LoVo (cell line): ENCODE measurements at regions not wholly inside any gene's neighbourhood (a gene's known extent, or its start where the extent isn't known, plus 50 kb on each side); places are given as distances from the start of the nearest gene placed in this dataset.

Source experiments
- DNase-seq: peaks from one replicate; pipeline ENCODE4 v3.0.0-alpha.2; 2016; ENCODE audit warnings: low spot score

DNA sequence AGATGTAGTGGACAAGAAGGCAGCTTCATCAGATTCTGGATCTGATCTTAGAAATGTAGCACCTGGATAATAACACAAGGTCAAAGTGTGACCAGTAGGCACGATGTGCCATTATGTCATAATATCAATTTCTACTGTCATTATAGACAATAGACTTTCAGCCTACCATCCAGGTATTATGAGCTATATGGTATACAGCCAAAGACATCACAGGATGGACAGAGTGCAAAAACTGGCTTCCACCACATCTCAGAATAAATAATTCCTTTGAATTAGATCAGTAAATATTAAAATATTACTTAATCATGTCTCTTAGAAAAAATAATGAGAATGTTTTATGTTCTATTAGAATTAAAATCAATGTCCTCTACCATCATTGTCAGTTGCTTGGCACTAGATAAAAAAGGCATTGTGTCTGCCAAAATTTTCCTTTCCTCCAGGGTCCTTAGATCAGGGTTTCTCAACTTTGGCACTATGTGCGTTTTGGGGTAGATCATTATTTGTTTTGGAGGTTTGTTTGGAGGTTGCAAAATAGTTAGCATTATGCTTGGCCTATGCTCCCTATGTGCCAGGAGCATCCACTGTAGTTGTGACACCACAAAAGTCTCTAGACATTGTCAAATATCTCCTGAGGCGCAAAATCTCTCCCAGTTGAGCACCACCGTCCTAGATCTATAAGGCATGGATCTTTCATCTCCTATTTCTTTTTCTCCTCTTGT lies 86.7 kb upstream of the NRIP1 start:
- no peak for DNase-seq

DNA sequence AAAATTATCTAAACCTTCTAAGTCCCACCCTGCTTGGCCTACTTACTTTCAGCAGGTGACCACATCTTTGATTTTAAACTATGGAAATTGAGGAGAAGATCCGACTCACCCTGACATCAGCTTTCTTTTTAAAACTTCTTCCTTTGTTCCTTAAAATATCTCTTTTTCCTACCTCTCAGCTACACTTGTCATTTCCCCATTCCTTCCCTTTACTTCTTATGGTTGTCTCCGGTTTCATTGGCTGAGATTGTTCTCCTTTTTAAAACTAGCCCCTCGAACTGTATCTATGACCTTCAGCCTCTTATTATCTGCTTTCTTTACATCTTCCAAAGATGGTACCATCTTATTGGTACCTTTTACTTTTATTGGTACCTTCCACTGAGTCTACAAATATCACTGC lies 87.8 kb upstream of the NRIP1 start:
- no peak for DNase-seq

DNA sequence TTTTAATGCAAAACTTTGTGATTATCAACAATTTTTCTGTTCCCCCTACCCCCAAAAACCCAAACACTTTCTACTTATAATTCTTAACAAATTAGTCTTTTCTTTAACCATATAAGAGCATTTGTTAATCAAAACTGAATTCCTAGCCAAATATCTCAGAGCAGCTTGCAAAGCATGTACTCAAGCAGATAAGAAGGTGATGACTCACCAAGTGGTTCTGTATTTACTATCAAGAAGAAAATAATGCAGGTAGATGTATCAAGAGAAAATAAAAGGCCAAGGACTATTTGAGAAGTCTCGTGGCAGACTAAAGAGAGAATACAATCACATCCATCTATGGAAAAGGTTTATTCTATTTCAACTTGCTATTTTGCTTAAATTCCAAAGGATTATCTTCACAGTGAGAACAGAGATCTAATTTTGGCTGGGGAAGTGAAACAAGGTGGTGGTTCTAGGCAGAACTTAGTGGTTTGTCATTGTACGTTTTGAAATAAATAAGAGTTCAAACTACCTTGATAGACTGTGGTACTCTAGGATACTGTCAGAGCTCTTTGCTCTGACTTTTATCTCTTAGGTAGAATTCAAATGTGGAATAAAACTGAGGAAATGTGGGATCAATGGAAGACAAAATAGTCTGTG lies 94.7 kb upstream of the NRIP1 start:
- DNase-seq, result peak; percentile 7

DNA sequence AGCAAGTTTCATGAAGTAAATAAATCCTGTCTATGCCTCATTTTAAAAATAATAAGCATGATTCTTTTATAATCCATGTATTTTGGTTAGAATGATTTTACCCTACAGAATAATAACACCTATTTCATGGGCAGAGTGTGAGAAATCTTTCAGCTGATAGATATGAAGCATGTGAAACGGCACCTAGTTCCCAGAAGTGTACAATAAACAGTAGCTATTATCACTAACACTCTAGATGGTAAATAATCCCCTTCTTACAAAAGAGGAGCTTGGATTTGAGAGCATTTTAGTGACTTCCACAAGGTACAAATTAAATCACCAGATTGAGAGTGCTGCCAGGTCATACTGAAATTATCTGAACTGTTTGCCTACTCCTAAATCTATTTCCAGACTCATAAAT lies 95.3 kb upstream of the NRIP1 start:
- no peak for DNase-seq

DNA sequence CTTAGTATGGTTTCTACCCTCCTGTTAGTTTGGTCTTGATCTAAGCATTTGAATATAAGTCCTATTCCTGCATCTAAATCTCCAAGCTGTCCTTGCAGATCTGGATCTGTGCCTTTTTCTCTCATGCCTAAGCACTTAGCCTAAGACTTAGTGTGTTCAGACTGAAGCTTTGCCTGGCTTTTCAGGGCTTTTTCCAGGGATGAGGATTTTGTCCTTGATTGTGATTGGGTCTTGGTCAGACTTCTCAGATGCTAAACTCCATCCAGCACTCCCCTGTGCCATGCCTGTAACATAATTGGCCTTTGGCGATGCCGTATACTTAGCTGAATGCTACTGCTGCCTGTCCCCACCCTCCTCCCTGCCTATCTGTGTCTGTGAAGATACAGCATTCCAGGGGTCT lies 98.1 kb upstream of the NRIP1 start:
- no peak for DNase-seq

DNA sequence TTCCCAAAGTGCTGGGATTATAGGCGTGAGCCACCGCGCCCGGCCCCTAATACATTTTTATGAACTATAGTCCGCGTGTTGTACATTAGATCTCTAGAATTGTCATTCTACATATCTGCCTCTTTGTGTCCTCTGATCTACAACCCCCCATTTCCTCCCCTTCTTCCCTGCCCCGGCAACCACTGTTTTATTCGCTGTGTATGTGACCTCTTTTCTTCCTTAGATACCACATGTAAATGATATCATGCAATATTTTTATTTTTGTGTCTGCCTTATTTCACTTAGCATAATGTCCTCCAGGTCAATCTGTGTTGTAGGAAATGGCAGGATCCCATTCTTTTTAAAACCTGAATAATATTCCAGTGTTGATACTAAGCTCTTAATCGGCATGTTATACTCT lies 99.5 kb upstream of the NRIP1 start:
- DNase-seq, result no peak

DNA sequence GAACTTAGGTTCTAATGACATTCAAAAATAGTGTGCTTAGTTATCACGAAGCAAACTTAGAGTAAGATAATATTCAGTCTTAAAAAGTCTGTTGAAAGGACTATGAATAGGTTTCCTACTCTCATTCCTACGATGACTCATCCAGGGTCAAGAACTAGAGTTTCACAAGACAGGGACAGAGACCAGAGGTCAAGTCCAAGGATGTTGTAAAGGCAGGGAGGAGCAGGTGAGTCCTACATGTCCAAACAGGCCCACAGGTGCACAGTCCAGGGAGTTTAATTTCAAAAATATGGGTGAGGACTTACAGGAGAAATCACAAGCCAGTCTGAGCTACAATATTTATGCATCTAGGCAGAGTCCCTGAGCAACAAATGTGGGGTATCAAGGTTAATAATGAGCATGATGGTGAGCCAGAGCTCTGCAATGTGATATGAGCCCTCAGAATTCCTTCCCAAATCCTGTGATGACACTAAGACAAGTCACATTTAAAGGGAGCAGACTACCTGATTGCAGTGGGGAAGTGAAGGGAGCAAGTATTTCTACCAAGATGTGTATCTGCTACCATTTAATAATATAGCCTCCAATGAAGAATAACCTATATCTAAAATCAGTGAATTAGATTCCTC lies 100.0 kb upstream of the NRIP1 start:
- peak; percentile 65 for DNase-seq

DNA sequence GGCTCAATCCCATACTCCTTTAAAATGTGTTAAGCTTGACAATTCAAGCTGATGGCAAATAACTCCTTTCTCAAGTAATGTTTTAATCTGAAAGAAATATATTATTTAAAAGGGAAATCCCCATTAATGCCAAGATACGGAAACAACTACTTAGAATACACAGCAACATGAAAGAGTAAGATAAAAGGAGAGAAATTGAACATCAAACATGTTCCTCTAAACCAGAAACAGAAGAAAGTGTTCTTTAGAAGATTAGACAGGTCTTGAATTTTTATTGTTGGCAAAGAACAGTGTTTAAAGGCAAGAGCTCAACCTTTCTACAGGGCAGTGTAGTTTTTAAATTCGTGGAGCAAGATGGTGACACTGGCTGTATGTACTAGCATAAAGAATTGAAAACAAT lies 105.8 kb upstream of the NRIP1 start:
- DNase-seq, result no peak

DNA sequence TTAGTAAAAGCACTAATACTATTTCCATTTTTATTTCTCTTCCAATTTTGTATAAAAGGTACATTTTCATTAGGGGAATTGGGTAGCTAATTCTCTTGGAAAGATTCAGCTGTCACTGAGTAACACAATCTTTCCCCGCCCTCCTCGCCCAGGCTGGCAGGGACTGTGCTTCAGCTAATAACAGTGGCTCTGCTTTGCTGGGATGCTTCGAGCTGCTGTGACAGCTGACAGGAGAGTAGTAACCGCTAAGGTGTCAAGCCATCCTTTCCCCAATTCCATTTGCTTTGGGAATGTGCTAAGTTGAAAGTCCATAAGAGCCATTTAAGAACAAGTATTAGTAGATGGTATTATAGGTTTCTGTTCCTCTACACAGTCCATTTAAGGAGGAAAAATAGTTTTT lies 106.7 kb upstream of the NRIP1 start:
- no peak for DNase-seq

DNA sequence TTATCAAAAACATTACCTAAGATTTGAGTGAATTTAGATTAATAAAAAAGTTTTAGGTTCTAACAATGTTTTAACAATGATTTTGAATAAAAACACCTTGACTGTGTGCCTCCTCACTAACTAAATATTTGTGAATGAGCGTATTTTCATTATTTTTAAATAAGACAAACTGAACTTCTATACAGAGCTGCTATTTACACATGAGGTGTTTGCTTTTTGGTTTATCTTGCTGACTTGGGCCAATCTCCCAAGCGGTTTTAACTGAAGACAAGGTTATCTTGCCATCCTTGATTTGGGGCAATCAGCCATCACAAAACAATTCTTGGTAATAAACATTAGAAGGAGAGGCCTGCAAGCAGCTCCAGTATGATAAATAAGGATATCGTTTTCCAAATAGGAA lies 108.2 kb upstream of the NRIP1 start:
- no peak for DNase-seq

DNA sequence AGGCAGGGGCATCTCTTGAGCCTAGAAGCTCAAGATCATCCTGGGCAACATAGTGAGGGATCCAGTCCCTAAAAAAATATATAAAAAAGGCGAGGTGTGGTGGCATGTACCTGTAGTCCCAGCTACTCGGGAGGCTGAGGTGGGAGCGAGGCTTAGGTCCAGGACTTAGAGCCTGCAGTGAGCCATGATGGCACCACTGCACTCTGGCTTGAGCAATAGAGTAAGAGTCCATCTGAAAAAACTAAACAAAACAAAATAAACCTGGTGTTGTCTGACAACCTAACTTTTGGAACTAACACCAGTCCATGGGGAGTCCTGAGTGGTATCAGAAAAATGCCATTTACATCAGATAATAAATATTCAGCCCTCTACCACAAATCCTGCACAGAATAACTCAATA lies 110.1 kb upstream of the NRIP1 start:
- no peak for DNase-seq

DNA sequence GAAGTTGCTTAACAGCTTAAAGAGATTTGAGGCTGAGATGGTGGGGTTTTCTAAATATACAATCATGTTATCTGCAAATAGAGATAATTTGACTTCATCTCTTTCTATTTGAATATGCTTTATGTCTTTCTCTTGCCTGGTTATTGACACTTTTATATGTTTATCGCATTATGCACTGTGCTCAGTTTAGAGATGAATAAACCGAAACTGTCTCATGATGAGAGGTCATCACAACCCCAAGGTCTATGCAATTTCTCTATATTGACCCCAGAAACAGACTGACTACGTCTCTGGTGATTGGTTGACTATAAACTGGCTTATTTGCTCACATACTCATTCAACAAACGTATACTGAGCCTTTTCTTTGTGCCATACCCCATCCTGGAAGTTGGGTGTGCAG lies 117.9 kb upstream of the NRIP1 start:
- DNase-seq, result no peak

DNA sequence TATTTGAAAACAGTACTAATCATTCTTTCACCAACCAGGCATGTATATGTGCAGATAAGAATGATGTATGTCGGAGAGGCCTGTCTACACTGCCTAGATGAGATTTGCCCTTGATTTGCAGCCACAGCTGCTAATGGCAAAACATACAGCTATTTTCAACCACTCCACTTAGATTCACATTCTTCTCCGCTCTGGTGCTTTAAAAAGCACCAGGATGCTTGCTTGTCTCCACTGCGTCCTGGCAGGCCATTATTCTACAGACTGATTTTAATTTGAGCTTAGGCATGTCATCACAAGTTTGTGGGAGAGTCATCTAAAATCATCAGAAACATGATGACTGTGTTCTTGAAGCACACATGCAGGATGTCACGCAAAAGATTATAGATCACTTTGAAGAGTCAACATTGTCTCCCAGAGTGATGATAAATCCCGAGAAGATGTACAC lies 119.0 kb upstream of the NRIP1 start:
- no peak for DNase-seq

DNA sequence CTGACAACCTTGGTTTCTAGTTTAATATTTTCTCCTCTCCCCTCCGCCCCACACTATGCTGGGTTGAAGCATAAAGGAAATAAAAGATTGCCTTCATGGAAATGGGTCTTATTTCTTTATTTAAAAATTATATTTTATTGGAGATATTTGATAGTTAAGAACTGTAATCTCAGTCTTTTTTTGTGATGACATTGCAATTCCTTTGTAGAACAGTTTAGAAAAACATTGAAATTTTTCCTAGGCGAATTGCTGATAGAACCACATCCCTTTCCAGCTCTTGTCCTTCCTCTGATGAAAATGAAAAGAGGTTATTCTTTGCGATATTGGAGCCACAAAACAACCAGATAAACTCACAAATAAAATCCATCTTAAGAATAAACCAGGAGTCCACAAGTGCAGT lies 125.6 kb upstream of the NRIP1 start:
- no peak for DNase-seq

DNA sequence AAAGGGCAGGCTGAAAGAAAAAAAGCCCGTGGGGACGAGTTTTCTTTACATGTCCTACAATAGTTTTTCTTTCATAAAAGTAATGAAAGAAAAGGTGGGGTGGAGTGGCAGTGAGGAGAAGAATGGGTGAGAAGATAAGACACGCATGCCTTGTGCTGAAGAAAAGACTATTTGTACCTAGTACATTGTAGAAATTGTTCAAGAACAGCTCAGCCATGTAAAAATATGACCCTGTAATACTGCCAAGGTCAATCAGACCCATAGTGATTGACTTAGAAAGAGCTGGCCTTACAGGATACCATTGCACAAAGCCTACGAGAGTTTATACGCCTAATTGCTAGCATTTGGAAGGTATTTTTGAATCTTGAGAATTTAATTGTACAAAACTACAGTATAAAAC lies 126.0 kb upstream of the NRIP1 start:
- no peak for DNase-seq

DNA sequence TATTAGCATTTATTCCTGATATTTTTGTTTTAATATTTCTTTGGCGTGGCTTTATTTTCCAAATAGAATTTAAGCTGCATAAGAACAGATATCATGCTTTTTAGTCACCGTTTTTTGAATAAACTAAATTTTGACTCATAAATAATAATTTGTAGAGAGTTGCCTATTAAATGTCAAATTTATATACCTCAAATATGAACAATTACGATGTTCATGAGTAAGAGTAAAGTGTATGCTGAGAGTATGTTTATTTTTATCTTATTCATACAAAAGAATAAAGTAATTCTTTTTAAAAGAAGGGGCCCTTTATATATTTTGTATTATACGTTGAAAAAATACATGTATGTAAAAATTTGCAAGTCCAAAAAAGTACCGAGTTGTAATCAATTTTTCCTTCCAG lies 126.5 kb upstream of the NRIP1 start:
- no peak for DNase-seq

DNA sequence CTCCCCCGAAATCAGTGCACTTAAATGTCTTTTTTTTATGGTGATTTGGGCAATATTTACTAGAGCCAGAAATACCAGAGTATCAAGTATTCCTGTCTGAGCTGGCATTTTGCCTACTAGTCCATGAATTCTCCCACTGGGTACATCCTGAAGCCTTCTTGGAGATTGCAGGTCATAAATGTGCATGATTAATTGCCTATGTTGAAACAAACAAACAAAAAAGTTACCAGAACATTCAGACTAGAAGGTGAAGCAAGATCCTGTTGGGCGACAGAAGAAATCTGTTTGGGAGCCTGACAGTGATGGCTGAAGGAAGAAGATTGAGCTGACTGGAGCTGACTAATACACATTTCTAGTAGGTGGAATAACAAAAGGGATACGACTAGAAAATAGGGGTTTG lies 127.4 kb upstream of the NRIP1 start:
- DNase-seq, result peak; percentile 52

DNA sequence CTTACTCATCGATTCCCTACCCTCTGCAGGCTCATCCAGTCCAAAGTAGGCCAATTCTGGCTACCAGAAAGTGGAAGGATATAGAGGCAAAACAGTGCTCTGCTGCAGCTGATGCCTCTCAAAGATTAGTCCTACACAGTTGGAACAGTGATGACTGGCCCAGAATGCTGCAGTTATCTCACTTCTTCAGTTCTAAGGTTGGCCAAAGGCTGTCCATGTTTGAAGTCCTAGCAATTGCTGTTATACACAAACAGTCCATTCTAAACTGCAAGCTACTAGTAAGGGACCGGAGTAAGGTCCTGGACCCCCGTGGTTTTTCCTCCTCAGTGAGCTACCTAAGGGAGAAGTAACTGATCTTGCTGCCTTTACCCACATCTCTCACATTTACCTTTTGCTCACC lies 129.1 kb upstream of the NRIP1 start:
- no peak for DNase-seq

DNA sequence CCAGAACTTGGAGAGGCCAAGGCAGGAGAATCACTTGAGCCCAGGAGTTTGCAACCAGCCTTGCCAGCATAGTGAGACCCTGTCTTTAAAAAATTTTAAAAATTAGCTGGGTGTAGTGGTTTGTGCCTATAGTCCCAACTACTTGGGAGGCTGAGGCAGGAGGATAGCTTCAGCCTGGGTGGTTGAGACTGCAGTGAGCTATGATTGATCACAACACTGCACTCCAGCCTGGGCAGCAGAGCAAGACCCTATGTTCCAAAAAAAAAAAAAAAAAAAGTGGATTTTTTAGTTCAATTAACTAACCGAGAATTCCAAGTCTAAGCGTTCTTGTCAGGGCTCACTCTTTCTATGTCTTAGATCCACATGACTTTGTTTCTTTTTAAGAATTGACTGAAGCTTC lies 130.3 kb upstream of the NRIP1 start:
- DNase-seq, result no peak

DNA sequence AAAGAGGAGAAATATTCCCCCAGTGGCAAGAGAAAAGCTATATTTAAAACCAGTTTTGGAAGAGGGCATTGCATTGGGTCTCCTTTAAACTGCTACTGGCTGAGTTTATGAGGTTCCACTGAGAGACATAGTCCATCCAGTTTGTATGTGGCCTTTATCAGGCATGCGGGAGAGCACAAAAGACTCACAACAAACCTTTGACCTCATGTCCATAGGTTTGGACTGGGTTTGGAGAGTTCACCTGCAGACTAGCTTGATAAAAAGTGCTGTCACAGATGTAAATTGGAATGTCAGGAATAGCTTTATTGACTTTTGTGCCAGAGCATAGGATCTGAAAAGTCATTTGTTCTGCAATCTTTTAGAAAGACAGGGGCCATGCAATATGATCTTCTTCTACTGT lies 131.0 kb upstream of the NRIP1 start:
- DNase-seq, result no peak

DNA sequence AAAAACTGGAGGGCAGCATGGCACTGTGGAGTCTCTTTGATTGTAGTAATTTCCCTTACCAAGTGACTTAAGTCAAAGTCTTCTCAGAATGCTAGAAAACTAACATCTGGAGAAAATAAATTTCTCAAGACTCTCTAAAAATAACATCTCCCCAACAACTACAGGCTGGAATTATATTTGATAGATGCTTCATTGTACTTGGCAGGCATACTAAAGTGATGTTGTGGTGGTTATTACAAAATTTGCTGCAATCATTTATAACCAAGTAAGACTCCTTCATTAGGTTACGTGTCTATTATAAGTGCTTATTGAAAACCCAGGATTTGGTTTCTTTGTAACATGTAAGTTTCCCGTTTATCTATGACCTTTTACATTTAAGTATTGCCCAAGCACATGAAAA lies 132.9 kb upstream of the NRIP1 start:
- DNase-seq, result no peak

DNA sequence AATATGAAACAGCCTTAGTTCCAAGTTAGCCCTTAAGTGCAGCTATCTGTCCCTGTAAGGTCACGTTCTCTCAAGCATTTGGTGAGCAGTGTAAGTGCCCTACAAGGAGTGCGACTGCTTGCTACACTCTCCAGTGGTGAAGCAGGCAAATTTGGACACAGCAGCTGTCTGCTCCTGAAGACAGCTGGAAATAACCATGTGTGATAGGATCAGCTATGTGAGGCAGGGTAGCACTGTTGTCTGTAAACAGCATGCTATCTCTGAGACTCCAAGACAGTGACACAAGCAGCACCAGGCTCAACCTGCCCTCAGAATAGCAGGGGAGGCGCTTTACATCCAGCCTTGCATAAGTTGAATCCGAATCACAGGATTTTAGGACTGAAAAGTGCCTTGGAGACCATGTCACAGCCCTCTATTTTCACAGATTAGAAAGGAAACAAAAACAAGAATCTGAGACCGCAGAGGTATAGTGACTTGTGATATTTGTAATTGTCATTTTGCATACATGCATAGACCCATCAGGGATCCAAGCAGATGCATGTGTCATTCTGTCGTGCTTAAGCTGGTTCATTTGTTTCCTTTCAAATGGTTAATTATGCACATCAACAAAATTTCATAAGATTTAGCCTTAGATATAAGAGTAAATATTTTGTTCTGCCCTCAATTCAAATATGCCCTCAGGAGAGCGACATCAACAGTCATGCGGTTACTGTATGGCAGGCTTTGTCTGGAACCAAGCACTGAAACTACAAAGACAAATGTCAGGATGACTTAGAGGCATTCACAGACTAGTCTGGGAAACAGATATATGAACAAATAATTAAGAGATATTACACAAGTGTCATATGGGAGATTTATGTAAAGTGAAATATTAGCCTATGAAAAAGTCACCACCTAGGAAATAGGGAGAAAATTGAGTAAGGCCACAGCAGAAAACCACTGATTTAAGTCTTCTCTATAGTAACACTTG lies 134.9 kb upstream of the NRIP1 start:
- DNase-seq, result no peak

DNA sequence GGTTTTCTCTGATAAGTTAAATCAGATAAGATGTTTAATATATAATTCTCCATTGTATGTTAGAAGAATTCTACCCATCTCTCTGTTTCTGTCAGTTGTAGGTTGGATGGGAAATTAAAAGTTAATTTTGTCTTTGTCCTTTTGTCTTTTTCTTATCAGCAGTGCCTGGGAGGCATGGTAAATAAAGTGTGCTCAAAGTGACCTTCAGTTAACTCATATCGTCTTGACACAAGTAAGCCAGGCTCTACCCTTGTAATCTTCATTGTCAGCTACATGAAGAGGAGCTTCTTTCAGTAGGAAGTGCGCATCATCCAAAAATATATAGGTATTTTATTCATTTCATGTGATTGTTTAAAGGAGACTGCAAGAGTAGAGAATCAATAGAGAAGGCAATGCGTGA lies 138.9 kb upstream of the NRIP1 start:
- no peak for DNase-seq
